PFSK-1 (cell line): ENCODE measurements at regions not wholly inside any gene's neighbourhood (a gene's known extent, or its start where the extent isn't known, plus 50 kb on each side); places are given as distances from the start of the nearest gene placed in this dataset.

Experiments
- POLR2AphosphoS5 ChIP-seq: IDR thresholded peaks from 2 replicates; pipeline ENCODE4 v1.6.1; 2012; ENCODE audit warnings: low read depth, mild to moderate bottlenecking, control low read depth, low read length, moderate library complexity
- TAF1 ChIP-seq: IDR thresholded peaks from 2 replicates; pipeline ENCODE4 v1.6.1; 2012; ENCODE audit warnings: low read length, control low read depth, borderline replicate concordance; ENCODE audit not compliant: insufficient read depth

DNA sequence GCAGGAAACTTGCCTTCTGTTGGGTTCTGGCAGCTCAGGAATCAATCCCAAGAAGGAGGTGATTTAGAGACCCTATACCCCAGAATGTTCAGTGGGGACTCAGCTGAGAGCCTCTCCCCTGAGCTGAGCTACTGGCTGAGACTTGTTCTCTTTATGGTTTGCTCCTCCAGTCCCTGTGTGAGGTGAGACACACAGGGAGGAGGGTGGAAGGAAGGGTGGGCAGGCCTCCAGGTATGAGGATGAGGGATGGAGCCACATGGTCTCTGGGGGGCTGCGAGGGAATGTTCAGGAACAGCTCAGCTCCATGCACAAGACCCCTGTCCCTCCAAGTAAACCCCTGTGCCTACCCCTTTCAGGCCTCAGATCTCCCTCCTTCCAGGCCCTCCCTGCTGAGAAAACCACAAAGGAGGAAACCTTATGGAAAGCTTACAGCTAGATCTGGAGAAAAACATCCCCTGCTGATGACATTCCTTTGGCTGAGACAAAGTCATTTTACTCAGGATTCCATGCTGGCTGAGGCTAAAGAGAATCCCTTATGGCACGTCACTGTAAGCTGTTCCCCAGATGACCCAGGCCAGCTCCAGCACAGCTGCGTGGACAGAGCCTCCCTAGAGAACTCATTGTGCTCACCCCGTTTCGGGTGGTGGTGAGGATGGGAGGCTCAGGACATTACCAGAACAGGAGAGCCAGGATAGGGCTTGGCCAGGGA is 91.5 kb upstream of the IPO9 start:
- TF ChIP-seq POLR2AphosphoS5 (no peak), TAF1 (no peak)
